Duodenal mucosa (tissue), 2 donors: ENCODE measurements at regions not wholly inside any gene's neighbourhood (a gene's known extent, or its start where the extent isn't known, plus 50 kb on each side); places are given as distances from the start of the nearest gene placed in this dataset.

Experiments used
- H3K27ac ChIP-seq: one replicate; pipeline ENCODE4 v1.7.0; 2013; ENCODE audit warnings: low read depth, low read length
- H3K27me3 ChIP-seq, 2 donors: one replicate each; pipeline ENCODE4 v1.7.0; 2013; ENCODE audit warnings: low read length in 2 of 2, control low read depth in 1 of 2; ENCODE audit not compliant: insufficient read depth in 2 of 2, control insufficient read depth in 1 of 2
- H3K36me3 ChIP-seq, 2 donors: one replicate each; pipeline ENCODE4 v1.7.0; 2013; ENCODE audit warnings: low read length in 2 of 2, control low read depth in 1 of 2; ENCODE audit not compliant: insufficient read depth in 2 of 2, control insufficient read depth in 1 of 2
- H3K4me1 ChIP-seq, 2 donors: one replicate each; pipeline ENCODE4 v1.7.0; 2013; ENCODE audit warnings: low read length in 2 of 2, control low read depth in 1 of 2; ENCODE audit not compliant: insufficient read depth in 2 of 2, control insufficient read depth in 1 of 2
- H3K4me3 ChIP-seq, 2 donors: one replicate each; pipeline ENCODE4 v1.7.0; 2013; ENCODE audit warnings: low read length in 2 of 2, low read depth in 1 of 2
- H3K9ac ChIP-seq, 2 donors: one replicate each; pipeline ENCODE4 v1.7.0; 2013; ENCODE audit warnings: low read length in 2 of 2, low read depth in 1 of 2
- H3K9me3 ChIP-seq, 2 donors: one replicate each; pipeline ENCODE4 v1.7.0; 2013; ENCODE audit warnings: low read length in 2 of 2, control low read depth in 1 of 2; ENCODE audit not compliant: control insufficient read depth in 1 of 2

GRCh38 chr20:56875052-56875659 is 246.1 kb downstream of the TFAP2C start:
- no peaks in the 10 kb centered on the region for H3K4me1 ChIP-seq
- no peaks in the 10 kb centered on the region for H3K36me3 ChIP-seq
- no peaks in the 10 kb centered on the region for H3K9me3 ChIP-seq
- no peak overlapping the region for H3K27ac ChIP-seq
- H3K27me3 ChIP-seq = no peaks in the 10 kb centered on the region
- H3K4me3 ChIP-seq = no peak overlapping the region
- H3K9ac ChIP-seq = no peak overlapping the region

DNA sequence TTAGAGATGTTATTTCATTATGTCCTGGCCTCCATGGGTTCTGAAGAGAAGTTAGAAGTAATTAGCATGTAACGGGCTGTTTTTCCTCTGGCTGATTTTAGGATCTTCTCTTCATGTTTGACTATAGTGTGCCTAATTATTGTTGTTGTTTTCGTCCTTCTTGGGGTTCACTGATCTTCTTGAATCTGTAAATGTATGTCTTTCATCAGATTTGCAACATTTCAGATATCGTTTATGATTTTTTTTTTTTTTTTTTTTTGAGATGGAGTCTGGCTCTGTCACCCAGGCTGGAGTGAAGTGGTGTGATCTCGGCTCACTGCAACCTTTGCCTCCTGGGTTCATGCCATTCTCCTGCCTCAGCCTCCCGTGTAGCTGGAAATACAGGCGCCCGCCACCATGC is 246.7 kb downstream of the TFAP2C start:
- Histone ChIP-seq H3K4me3 (no peak overlapping the region), H3K36me3 (no peaks in the 10 kb centered on the region), H3K27me3 (no peaks in the 10 kb centered on the region), H3K9me3 (no peaks in the 10 kb centered on the region), H3K27ac (no peak overlapping the region), H3K9ac (no peak overlapping the region), H3K4me1 (no peaks in the 10 kb centered on the region)

- no peaks in the 10 kb centered on the region for H3K4me1 ChIP-seq
- no peak overlapping the region for H3K4me3 ChIP-seq
- H3K27me3 ChIP-seq = no peaks in the 10 kb centered on the region
Measured at GRCh38 chr20:56885521-56885920, 256.4 kb downstream of the TFAP2C start.

GRCh38 chr20:56890011-56890410 is 260.9 kb downstream of the TFAP2C start:
- Histone ChIP-seq H3K36me3 (no peaks in the 10 kb centered on the region), H3K4me3 (no peak overlapping the region), H3K27me3 (no peaks in the 10 kb centered on the region), H3K4me1 (no peaks in the 10 kb centered on the region), H3K9me3 (no peaks in the 10 kb centered on the region), H3K9ac (no peak overlapping the region), H3K27ac (no peak overlapping the region)

More at GRCh38 chr20:56885521-56885920, 256.4 kb downstream of the TFAP2C start:
- Histone ChIP-seq H3K9ac (no peak overlapping the region), H3K9me3 (no peaks in the 10 kb centered on the region), H3K27ac (no peak overlapping the region), H3K36me3 (no peaks in the 10 kb centered on the region)

DNA sequence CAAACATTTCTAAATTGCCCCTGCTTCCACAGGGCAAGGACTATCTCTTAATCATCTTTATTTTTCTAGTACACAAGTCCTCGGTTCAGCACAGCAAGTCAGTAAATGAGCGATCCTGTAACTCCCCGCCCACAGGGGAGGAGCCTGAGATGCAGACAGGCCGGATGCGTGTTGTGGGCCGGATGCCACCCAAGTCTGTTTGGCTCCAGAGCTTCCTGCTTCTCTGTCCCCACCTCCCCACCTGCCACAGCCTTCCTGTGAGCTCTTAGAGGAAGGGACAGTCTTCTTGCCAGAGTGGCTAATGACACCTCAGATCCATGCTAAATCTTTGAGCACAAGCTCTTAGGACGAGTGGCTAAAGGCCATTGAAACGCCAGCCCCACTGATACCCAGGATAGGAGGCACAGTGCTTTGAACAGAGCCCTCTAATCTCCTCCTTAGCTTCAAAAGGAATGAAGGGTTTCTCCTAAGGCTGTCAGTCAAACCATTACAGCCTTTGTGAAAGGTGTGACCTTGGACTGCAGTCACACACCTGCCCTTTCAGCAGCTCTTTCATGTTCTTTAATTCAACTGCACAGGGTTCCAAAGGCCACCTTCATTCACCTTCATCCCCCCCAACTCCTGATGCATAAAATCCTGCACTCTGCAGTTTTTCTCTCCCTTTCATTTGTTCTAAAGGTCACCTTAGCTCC is 264.3 kb downstream of the TFAP2C start:
- no peaks in the 10 kb centered on the region for H3K27me3 ChIP-seq
- H3K27ac ChIP-seq = no peak overlapping the region
- no peak overlapping the region for H3K4me3 ChIP-seq
- H3K4me1 ChIP-seq = no peaks in the 10 kb centered on the region
- H3K9me3 ChIP-seq = no peaks in the 10 kb centered on the region
- H3K9ac ChIP-seq = no peak overlapping the region
- no peaks in the 10 kb centered on the region for H3K36me3 ChIP-seq

DNA sequence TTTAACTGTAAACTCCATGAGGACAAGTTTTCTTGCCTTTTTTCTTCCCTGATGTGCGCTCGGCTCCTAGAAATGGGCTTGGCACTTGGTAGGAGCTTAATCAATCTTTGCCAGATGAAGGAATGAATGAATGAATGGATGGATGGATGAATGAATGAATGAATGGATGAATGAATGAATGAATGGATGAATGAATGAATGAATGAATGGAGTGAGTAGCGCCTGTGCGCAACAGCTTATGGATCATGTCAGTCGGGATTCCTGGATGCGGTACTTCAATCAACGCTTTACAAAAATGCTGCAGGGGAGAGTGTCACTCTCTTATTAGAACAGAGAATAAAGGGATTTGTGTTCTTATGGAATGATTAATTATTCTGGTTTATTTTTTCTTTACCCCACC is 267.3 kb downstream of the TFAP2C start:
- H3K36me3 ChIP-seq = no peaks in the 10 kb centered on the region
- no peak overlapping the region for H3K4me3 ChIP-seq
- H3K27me3 ChIP-seq = no peaks in the 10 kb centered on the region
- H3K4me1 ChIP-seq = no peaks in the 10 kb centered on the region
- H3K9ac ChIP-seq = no peak overlapping the region
- H3K27ac ChIP-seq = no peak overlapping the region
- no peaks in the 10 kb centered on the region for H3K9me3 ChIP-seq

DNA sequence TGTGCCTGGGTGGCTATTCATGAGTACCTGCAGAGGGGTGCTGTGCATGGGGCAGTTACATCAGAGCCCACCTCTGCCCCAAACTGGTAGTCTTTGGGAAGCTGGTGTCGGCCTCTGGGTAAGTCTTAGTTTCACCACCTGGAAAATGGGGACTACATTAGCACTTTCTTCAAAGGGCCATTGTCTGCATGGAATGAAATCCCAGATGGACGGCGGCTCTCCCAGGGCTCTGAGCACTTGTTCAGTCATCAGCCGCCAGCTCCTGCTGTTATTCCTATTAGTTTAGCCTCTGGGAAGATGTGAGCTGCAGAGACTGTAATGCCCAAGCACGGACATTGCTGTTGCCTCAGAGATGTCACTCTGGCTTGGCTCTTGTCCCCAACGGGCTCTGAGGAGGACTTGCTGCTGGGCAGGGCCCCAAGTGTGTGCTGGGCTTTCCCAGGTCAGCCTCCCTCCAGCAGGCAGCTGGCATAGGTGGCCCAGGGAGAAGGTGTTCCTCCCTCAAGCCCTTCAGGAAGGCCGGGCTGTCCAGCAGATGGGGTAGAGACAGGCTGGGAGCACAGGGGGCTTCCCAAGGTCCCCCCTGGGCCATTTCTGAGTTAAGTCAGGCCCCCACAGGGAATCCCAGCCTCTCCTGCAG is 268.3 kb downstream of the TFAP2C start:
- no peaks in the 10 kb centered on the region for H3K27me3 ChIP-seq
- no peak overlapping the region for H3K27ac ChIP-seq
- H3K4me1 ChIP-seq = no peaks in the 10 kb centered on the region

DNA sequence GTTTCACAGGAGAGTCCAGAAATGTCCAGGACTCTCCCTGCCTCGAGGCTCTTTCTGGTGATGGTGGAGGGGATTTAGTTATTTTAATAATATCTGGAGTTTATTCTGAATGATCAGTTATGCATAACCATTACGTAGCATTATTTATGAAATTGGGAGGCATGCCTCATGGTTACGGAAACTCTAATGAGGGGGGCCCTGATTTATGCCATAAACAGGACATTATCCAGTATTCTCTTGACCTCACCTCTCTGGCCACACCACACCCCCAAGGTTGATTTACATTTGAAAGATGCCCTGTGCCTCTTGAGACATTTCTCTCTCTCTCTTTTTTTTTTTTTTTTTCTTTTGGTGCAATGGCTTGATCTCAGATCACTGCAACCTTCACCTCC is 268.8 kb downstream of the TFAP2C start:
- no peaks in the 10 kb centered on the region for H3K9me3 ChIP-seq
- no peaks in the 10 kb centered on the region for H3K27me3 ChIP-seq
- H3K4me1 ChIP-seq = no peaks in the 10 kb centered on the region
- no peak overlapping the region for H3K27ac ChIP-seq
- no peak overlapping the region for H3K4me3 ChIP-seq
- H3K36me3 ChIP-seq = no peaks in the 10 kb centered on the region
- H3K9ac ChIP-seq = no peak overlapping the region

More for the DNA sequence above, 268.3 kb downstream of the TFAP2C start:
- Histone ChIP-seq H3K4me3 (no peak overlapping the region), H3K9me3 (no peaks in the 10 kb centered on the region), H3K36me3 (no peaks in the 10 kb centered on the region), H3K9ac (no peak overlapping the region)

- H3K4me3 ChIP-seq = no peak overlapping the region
- no peaks in the 10 kb centered on the region for H3K36me3 ChIP-seq
Measured at GRCh38 chr20:56899506-56899905, 270.4 kb downstream of the TFAP2C start.

GRCh38 chr20:56900252-56900651 is 271.1 kb downstream of the TFAP2C start:
- Histone ChIP-seq H3K4me3 (no peak overlapping the region), H3K4me1 (no peaks in the 10 kb centered on the region), H3K9ac (no peak overlapping the region), H3K27me3 (no peaks in the 10 kb centered on the region), H3K36me3 (no peaks in the 10 kb centered on the region), H3K27ac (no peak overlapping the region), H3K9me3 (no peaks in the 10 kb centered on the region)

More at GRCh38 chr20:56899506-56899905, 270.4 kb downstream of the TFAP2C start:
- H3K27me3 ChIP-seq = no peaks in the 10 kb centered on the region
- no peak overlapping the region for H3K9ac ChIP-seq
- H3K27ac ChIP-seq = no peak overlapping the region
- H3K4me1 ChIP-seq = no peaks in the 10 kb centered on the region
- no peaks in the 10 kb centered on the region for H3K9me3 ChIP-seq
